ENCODE measurements at regions not wholly inside any gene's neighbourhood (a gene's known extent, or its start where the extent isn't known, plus 50 kb on each side); places are given as distances from the start of the nearest gene placed in this dataset.
"Not testable (repeated sequence)": the region's sequence is repeated elsewhere in the genome, so short reads cannot be mapped to it uniquely, and the experiment has no call there.

DNA sequence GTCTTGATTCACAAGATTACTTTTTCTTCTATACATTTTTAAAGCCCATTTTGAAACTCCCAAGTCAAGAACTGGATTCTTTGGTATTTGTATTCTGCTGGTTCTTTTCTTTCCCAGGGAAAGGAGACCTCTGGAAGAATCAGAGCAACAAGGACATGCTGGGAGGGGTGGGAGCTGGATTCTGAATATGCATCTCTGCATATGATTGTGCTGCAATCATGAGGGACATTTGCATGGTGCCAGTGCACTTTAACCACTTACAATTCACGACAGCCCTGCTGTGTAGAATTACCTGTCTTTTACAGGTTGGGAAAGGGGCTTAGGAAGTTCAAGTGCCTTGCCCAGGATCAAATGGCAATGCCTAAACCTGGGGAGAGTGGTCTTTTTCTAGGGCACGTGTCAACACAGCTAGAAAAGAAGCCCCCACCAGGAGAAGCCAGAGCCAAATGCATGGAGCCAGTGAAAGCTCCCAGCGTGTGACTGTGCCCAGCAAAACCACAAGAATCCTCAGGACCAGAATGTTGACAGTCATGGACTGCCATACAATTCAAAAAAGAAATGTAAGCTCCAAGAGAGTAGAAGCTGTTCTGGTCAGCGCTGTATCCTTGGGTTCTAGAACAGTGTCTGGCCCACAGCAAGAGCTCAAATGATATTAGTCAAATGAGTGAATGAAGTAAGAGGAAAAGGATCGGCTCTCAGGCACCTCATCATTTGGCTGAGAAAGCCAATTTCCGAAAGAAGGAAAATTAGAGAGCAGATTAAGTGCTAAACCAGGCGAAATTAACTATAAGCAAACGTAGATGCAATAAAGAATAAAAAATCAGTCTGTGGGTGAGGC is 84.5 kb upstream of the MEF2A start:
- DNase-seq (ENCODE audit: low read depth, low spot score): no peak
- no peak overlapping the region for H3K27ac ChIP-seq

DNA sequence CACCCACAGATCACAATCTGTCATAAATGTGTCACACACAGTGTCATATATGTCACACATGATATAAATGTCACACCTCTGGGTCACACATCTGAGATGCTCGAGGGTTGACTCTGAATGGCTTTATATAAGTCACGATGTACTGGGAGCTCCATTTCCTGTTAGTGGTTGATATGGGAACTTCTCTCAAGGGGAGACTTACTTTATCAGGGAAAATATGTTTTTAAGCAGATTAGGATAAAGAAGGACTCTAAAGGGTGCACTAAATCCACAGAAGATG is 83.9 kb upstream of the MEF2A start:
- no peak for DNase-seq (ENCODE audit: low read depth, low spot score)
- no peak overlapping the region for H3K27ac ChIP-seq

DNA sequence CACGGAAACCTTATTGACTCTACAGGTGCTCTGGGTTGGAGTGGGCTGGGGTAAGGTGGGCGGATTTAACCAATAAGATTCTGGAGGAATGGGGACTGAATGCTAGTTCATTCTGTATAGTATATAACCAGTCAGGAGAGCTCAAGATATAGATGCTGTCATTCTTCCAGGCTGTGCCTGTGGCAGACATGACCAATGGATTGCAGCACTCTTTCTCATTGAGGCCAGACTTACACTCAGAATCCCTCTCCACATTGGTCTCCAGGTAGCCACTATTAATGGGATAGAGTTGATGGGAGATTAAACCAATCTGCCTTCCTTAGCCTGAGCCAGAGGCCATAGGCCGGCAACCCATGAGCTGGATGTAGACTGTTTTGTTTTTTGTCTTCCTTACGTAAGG is 82.8 kb upstream of the MEF2A start:
- no peak for DNase-seq (ENCODE audit: low read depth, low spot score)
- H3K27ac ChIP-seq: no peak overlapping the region

GRCh38 chr15:99485153-99485961 is 80.4 kb upstream of the MEF2A start:
- DNase-seq (ENCODE audit: low read depth, low spot score): no peak
- no peak overlapping the region for H3K27ac ChIP-seq

GRCh38 chr15:99485992-99486370 is 79.8 kb upstream of the MEF2A start:
- DNase-seq (ENCODE audit: low read depth, low spot score): no peak
- H3K27ac ChIP-seq: no peak overlapping the region

GRCh38 chr15:99486371-99487336 is 79.1 kb upstream of the MEF2A start:
- no peak overlapping the region for H3K27ac ChIP-seq
- DNase-seq (ENCODE audit: low read depth, low spot score): no peak

- no peak overlapping the region for H3K27ac ChIP-seq
- no peak for DNase-seq (ENCODE audit: low read depth, low spot score)
These were observed 78.5 kb upstream of the MEF2A start for GRCh38 chr15:99487337-99487730.

GRCh38 chr15:99492275-99492674 is 73.5 kb upstream of the MEF2A start:
- DNase-seq (ENCODE audit: low read depth, low spot score): no peak
- H3K27ac ChIP-seq: no peak overlapping the region

DNA sequence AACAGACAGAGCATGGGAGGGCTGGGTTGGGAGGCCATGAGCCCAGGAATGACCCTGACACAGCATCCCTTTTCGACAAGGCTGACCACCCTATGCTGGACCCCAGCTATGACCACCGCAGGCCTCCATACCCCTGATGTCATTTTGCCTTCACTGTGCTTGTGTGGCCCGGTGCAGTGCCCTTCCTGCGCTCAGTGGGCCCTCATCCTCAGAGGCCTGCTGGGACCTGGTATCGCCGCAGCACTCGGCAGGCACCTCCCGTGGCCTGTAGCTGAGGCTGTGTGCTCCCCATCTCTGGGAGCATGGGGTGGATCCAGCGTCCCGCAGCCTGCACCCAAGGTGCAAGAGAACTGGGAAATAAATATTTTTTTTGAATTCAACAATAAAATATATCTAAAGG is 73.1 kb upstream of the MEF2A start:
- H3K27ac ChIP-seq: no peak overlapping the region
- DNase-seq (ENCODE audit: low read depth, low spot score): no peak

DNA sequence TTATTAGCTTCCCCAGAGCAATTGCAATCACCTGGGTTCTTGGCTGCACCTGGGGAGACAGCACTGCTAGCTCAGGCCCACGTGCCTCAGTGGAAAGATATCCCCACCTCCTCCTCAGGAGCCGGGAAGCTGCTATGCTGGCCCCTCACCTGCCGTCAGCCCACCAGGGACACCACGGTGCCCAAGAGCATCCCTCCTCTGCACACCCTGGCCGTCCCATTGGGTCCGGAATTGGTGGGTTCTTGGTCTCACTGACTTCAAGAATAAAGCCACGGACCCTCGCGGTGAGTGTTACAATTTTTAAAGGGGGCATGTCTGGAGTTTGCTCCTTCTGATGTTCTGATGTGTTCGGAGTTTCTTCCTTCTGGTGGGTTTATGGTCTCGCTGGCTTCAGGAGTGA is 72.3 kb upstream of the MEF2A start:
- no peak overlapping the region for H3K27ac ChIP-seq
- no peak for DNase-seq (ENCODE audit: low read depth, low spot score)

GRCh38 chr15:99494536-99495233 is 71.1 kb upstream of the MEF2A start:
- not testable (repeated sequence) for DNase-seq (ENCODE audit: low read depth, low spot score); H3K27ac ChIP-seq

DNA sequence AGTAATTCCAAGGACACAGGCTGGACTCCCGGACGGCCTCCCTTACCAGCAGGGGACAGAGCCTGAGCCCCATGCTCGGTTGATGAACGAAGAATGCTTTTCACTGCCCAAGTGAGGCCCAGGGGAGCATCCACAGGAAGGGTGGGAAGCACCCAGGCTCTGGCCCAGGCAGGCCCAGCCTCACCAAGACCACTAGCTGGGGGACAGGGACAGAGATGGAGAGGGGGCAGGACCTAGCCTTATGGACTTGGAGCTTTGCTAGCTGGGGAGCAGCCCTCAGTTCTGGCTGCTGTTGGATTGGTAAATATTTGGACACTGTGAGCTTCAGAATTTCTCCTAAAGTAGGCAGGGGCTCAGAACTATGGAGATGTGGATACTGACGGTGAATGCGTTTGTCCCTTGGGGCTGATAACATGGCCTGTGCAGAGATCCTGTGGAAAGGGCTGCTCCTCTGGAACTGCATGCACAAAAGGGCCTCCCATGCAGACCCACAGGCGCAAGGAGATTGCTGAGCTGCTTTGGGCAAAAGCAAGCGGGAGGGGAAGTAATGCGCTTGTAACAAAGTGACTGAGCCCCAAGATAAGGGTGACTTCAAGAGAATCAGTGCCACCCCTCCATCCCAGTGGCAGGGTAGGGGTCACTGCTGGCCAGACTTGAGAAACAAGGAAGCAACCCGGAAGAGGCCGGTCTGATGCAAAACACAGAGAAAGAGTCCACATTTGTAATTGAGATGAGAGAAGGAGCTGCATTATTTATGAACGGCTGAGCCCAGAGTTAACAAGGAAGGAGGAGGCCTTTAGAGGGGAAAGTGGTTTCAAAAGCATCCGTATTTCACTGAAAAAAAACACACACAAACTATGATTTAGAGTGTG is 70.1 kb upstream of the MEF2A start:
- DNase-seq (ENCODE audit: low read depth, low spot score): no peak
- H3K27ac ChIP-seq: no peak overlapping the region

GRCh38 chr15:99496302-99496629 is 69.5 kb upstream of the MEF2A start:
- H3K27ac ChIP-seq: no peak overlapping the region
- no peak for DNase-seq (ENCODE audit: low read depth, low spot score)

GRCh38 chr15:99502182-99502581 is 63.6 kb upstream of the MEF2A start:
- H3K27ac ChIP-seq: no peak overlapping the region
- no peak for DNase-seq (ENCODE audit: low read depth, low spot score)

- no peak for DNase-seq (ENCODE audit: low read depth, low spot score)
- no peak overlapping the region for H3K27ac ChIP-seq
These were observed 63.1 kb upstream of the MEF2A start for GRCh38 chr15:99502661-99503060.

GRCh38 chr15:99503411-99503810 is 62.4 kb upstream of the MEF2A start:
- H3K27ac ChIP-seq: no peak overlapping the region
- no peak for DNase-seq (ENCODE audit: low read depth, low spot score)

DNA sequence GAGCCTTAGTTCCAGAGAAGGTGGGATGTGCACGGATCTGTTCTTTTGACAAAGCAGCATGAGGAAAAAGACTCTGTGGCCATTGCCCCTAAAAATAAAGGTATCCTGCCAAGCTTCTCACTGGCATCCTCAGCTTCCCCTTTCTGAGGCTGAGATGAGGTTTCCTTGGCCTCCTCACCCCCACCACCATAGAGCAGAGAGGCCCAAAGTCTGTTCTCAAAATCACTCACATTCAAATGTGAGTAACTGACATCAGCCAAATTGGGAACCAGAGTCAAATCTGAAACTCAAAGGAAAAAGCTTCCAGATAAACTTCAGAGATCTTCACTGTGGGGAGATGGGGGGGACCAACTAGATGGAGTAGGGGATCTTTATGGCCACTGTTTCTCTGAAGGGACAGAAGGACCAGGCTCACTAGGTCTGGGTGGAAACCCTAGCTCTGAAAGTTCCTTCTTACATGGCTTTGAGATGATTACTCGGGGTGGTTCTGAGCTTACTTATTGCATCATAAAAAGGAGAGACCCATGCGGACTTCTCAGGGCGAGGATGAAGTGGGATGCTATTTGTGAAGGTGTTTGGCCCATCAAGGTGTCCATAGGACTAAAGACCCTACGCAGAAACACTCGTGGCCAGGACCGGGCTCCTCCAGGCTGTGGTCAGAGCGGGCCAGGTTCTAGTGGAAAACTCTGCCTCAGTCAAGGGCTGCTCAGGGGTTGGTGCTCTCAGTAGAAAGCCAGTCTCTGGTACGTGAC is 61.5 kb upstream of the MEF2A start:
- H3K27ac ChIP-seq: no peak overlapping the region
- DNase-seq (ENCODE audit: low read depth, low spot score): no peak

- no peak overlapping the region for H3K27ac ChIP-seq
- no peak for DNase-seq (ENCODE audit: low read depth, low spot score)
These were observed 60.8 kb upstream of the MEF2A start for GRCh38 chr15:99504823-99505551.
